AG04450 (cell line): ENCODE measurements at regions not wholly inside any gene's neighbourhood (a gene's known extent, or its start where the extent isn't known, plus 50 kb on each side); places are given as distances from the start of the nearest gene placed in this dataset.

Experiments
- CTCF ChIA-PET: fragments of 300-600, 350-600 bp; formaldehyde crosslinking; extraction: SDS; loops from one replicate; lab custom pipeline; 2022; ENCODE audit warnings: antibody characterized with exemption, inconsistent platforms; lab: Charles Lee
- POLR2A ChIA-PET: fragments of 350-600 bp; formaldehyde crosslinking; extraction: SDS; loops from one replicate; lab custom pipeline; 2021; ENCODE audit warnings: antibody characterized with exemption, inconsistent platforms; lab: Yijun Ruan, JAX
- DNase-seq: peaks from one replicate; pipeline ENCODE4 v3.0.0-alpha.2; 2011; ENCODE audit warnings: low read depth, low spot score
- H3K27ac ChIP-seq: one replicate; pipeline ENCODE4 v1.5.1; 2012; ENCODE audit warnings: low read depth, low read length, control low read depth
- H3K27me3 ChIP-seq: one replicate; pipeline ENCODE4 v1.6.0; 2012; ENCODE audit warnings: low read length; ENCODE audit not compliant: control insufficient read depth, insufficient read depth
- H3K4me3 ChIP-seq: 2 replicates; pipeline ENCODE4 v1.5.1; 2011; ENCODE audit warnings: mild to moderate bottlenecking, low read depth, low read length, control low read depth
- H3K9me3 ChIP-seq: 2 replicates; pipeline ENCODE4 v1.5.1; 2012; ENCODE audit warnings: low read length; ENCODE audit not compliant: control insufficient read depth, insufficient read depth
- CTCF ChIP-seq: IDR thresholded peaks from 2 replicates; pipeline ENCODE4 v1.5.1; 2011; ENCODE audit warnings: low read depth, low read length, control low read depth, inconsistent platforms

GRCh38 chr13:50711996-50712395 is 131.5 kb downstream of the DLEU7 start:
- no peak overlapping the region for H3K4me3 ChIP-seq
- DNase-seq, result no peak
- TF ChIP-seq CTCF, result no peak
- no peaks in the 10 kb centered on the region for H3K27me3 ChIP-seq
- H3K27ac ChIP-seq, result no peak overlapping the region
- ChIA-PET CTCF (no interaction called here), POLR2A (no interaction called here)
- H3K9me3 ChIP-seq, result no peaks in the 10 kb centered on the region

- H3K27ac ChIP-seq, result no peak overlapping the region
- H3K27me3 ChIP-seq, result no peaks in the 10 kb centered on the region
- no peak for DNase-seq
- H3K4me3 ChIP-seq, result no peak overlapping the region
- ChIA-PET POLR2A (no interaction called here), CTCF (no interaction called here)
- TF ChIP-seq CTCF, result no peak
- no peaks in the 10 kb centered on the region for H3K9me3 ChIP-seq
Observed at GRCh38 chr13:50712456-50712855, 131.0 kb downstream of the DLEU7 start.

GRCh38 chr13:50712881-50713280 is 130.6 kb downstream of the DLEU7 start:
- Histone ChIP-seq H3K4me3 (no peak overlapping the region), H3K9me3 (no peaks in the 10 kb centered on the region), H3K27ac (no peak overlapping the region), H3K27me3 (no peaks in the 10 kb centered on the region)
- DNase-seq, result no peak
- CTCF ChIA-PET, result no interaction called here
- POLR2A ChIA-PET, result no interaction called here
- TF ChIP-seq CTCF, result no peak

GRCh38 chr13:50713523-50714248 is 129.8 kb downstream of the DLEU7 start:
- Histone ChIP-seq H3K27me3 (no peaks in the 10 kb centered on the region), H3K4me3 (no peak overlapping the region), H3K27ac (no peak overlapping the region), H3K9me3 (no peaks in the 10 kb centered on the region)
- ChIA-PET CTCF (no interaction called here), POLR2A (no interaction called here)
- no peak for TF ChIP-seq CTCF
- DNase-seq, result peak; percentile 34

- DNase-seq, result no peak
- TF ChIP-seq CTCF, result no peak
- Histone ChIP-seq H3K27ac (no peak overlapping the region), H3K4me3 (no peak overlapping the region), H3K9me3 (no peaks in the 10 kb centered on the region), H3K27me3 (no peaks in the 10 kb centered on the region)
- POLR2A ChIA-PET, result no interaction called here
- CTCF ChIA-PET, result no interaction called here
Observed at GRCh38 chr13:50714891-50715290, 128.6 kb downstream of the DLEU7 start.
